PC-3 (cell line): ENCODE measurements at regions not wholly inside any gene's neighbourhood (a gene's known extent, or its start where the extent isn't known, plus 50 kb on each side); places are given as distances from the start of the nearest gene placed in this dataset.

Source experiments
- CTCF ChIP-seq: fragments of 300-600 bp; sonication (generic); conservative IDR thresholded peaks from 2 replicates; pipeline ENCODE4 v1.5.1; 2017; ENCODE audit warnings: antibody characterized with exemption, low read depth, mild to moderate bottlenecking, low read length
- EZH2phosphoT487 ChIP-seq: fragments of 300-600 bp; sonication (generic); IDR thresholded peaks from 2 replicates; pipeline ENCODE4 v1.6.1; 2018; ENCODE audit warnings: mild to moderate bottlenecking, antibody characterized with exemption, low read length, borderline replicate concordance

DNA sequence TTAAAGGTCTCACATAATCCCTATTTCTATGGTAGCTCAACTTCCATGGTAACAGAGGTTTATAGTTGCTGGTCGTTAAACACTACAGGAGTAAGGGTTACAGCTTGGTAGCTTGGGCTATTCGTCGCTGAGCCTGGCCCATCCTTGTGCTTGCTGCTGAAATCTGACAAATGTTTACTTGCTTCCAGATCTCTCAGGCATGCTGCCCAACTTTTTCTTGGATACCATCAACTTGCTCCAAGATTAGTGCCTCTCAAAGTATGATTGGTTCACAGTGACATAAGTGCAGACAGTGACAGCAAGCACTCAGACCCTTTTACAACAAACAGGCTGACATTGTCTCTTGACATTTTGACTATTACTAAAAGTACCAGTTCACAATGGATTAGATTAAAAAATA, 231.8 kb downstream of the KCNS3 start:
- TF ChIP-seq CTCF (no peak), EZH2phosphoT487 (no peak)
